NCI-H2029 (cell line): ENCODE measurements at regions not wholly inside any gene's neighbourhood (a gene's known extent, or its start where the extent isn't known, plus 50 kb on each side); places are given as distances from the start of the nearest gene placed in this dataset.

Experiments
- DNase-seq: peaks from one replicate; lab custom pipeline; 2025; lab: John Stamatoyannopoulos, UW

GRCh38 chr12:68557011-68557730 lies 53.5 kb upstream of the RAP1B start:
- no peak for DNase-seq

- DNase-seq, result no peak
These were observed 51.5 kb upstream of the RAP1B start for GRCh38 chr12:68559246-68559645.

- no peak for DNase-seq
These were observed 50.5 kb upstream of the RAP1B start for GRCh38 chr12:68559984-68560850.

- no peak for DNase-seq
These were observed 49.8 kb upstream of the RAP1B start for GRCh38 chr12:68560851-68561422.
